ENCODE measurements at regions not wholly inside any gene's neighbourhood (a gene's known extent, or its start where the extent isn't known, plus 50 kb on each side); places are given as distances from the start of the nearest gene placed in this dataset.

- Histone ChIP-seq H3K4me2 (ENCODE audit: extremely low read depth, insufficient read depth, low read length) (no peak overlapping the region), H4K20me1 (ENCODE audit: control insufficient read depth, extremely low read depth, insufficient read depth, low read length) (no peaks in the 10 kb centered on the region), H3K27ac (ENCODE audit: insufficient read depth, low read length) (no peak overlapping the region), H3K36me3 (ENCODE audit: control insufficient read depth, insufficient read depth, low read length) (no peaks in the 10 kb centered on the region), H3K9me3 (ENCODE audit: control insufficient read depth, insufficient read depth, low read depth, low read length) (no peaks in the 10 kb centered on the region), H3K79me2 (ENCODE audit: control insufficient read depth, insufficient read depth, low read length) (no peaks in the 10 kb centered on the region), H3K9ac (ENCODE audit: insufficient read depth, low read length) (no peak overlapping the region), H3K4me3 (replicated peaks in 1 of 4; ENCODE audit: control extremely low read depth in 1 of 4, insufficient read depth in 1 of 4, low read depth in 3 of 4, low read length in 4 of 4) (no peak overlapping the region), H2AFZ (ENCODE audit: low read length) (no peak overlapping the region), H3K4me1 (ENCODE audit: control insufficient read depth, extremely low read depth, insufficient read depth, low read length) (peaks cover 4% of the 10 kb centered on the region), H3K27me3 (ENCODE audit: control insufficient read depth, insufficient read depth, low read length) (no peaks in the 10 kb centered on the region)
- TF ChIP-seq EZH2 (IDR thresholded peaks at IDR 0.05; ENCODE audit: low read length, missing control alignments) (no peak), CTCF (conservative IDR thresholded peaks at IDR 0.05 in 1 of 2, IDR thresholded peaks at IDR 0.05 in 1 of 2; ENCODE audit: low read depth in 1 of 2, low read length in 2 of 2) (no peak)
- peak; percentile 15 to 62 for DNase-seq (ENCODE audit: low read depth in 2 of 2)
Measured at GRCh38 chr3:99119385-99119784, 217.9 kb upstream of the DCBLD2 start.

- Histone ChIP-seq H3K27me3 (ENCODE audit: control insufficient read depth, insufficient read depth, low read length) (no peaks in the 10 kb centered on the region), H2AFZ (ENCODE audit: low read length) (no peak overlapping the region), H3K27ac (ENCODE audit: insufficient read depth, low read length) (no peak overlapping the region), H3K36me3 (ENCODE audit: control insufficient read depth, insufficient read depth, low read length) (no peaks in the 10 kb centered on the region), H3K4me3 (replicated peaks in 1 of 4; ENCODE audit: control extremely low read depth in 1 of 4, insufficient read depth in 1 of 4, low read depth in 3 of 4, low read length in 4 of 4) (no peak overlapping the region), H3K4me2 (ENCODE audit: extremely low read depth, insufficient read depth, low read length) (no peak overlapping the region), H3K9me3 (ENCODE audit: control insufficient read depth, insufficient read depth, low read depth, low read length) (no peaks in the 10 kb centered on the region), H3K4me1 (ENCODE audit: control insufficient read depth, extremely low read depth, insufficient read depth, low read length) (peaks cover 4% of the 10 kb centered on the region), H3K79me2 (ENCODE audit: control insufficient read depth, insufficient read depth, low read length) (no peaks in the 10 kb centered on the region), H4K20me1 (ENCODE audit: control insufficient read depth, extremely low read depth, insufficient read depth, low read length) (no peaks in the 10 kb centered on the region), H3K9ac (ENCODE audit: insufficient read depth, low read length) (no peak overlapping the region)
- DNase-seq (ENCODE audit: low read depth in 2 of 2), result peak in 1 of 2 donors; percentile 83
- TF ChIP-seq EZH2 (IDR thresholded peaks at IDR 0.05; ENCODE audit: low read length, missing control alignments) (no peak), CTCF (conservative IDR thresholded peaks at IDR 0.05 in 1 of 2, IDR thresholded peaks at IDR 0.05 in 1 of 2; ENCODE audit: low read depth in 1 of 2, low read length in 2 of 2) (no peak)
Measured at GRCh38 chr3:99118381-99118780, 216.9 kb upstream of the DCBLD2 start.

GRCh38 chr3:99114565-99115291 lies 213.2 kb upstream of the DCBLD2 start:
- peak; percentile 70 to 93 for TF ChIP-seq CTCF (conservative IDR thresholded peaks at IDR 0.05 in 1 of 2, IDR thresholded peaks at IDR 0.05 in 1 of 2; ENCODE audit: low read depth in 1 of 2, low read length in 2 of 2)
- no peak for TF ChIP-seq EZH2 (IDR thresholded peaks at IDR 0.05; ENCODE audit: low read length, missing control alignments)
- Histone ChIP-seq H4K20me1 (ENCODE audit: control insufficient read depth, extremely low read depth, insufficient read depth, low read length) (no peaks in the 10 kb centered on the region), H3K27ac (ENCODE audit: insufficient read depth, low read length) (no peak overlapping the region), H3K4me1 (ENCODE audit: control insufficient read depth, extremely low read depth, insufficient read depth, low read length) (peaks cover 4% of the 10 kb centered on the region), H3K9me3 (ENCODE audit: control insufficient read depth, insufficient read depth, low read depth, low read length) (no peaks in the 10 kb centered on the region), H3K36me3 (ENCODE audit: control insufficient read depth, insufficient read depth, low read length) (no peaks in the 10 kb centered on the region), H3K9ac (ENCODE audit: insufficient read depth, low read length) (no peak overlapping the region), H2AFZ (ENCODE audit: low read length) (no peak overlapping the region), H3K4me3 (replicated peaks in 1 of 4; ENCODE audit: control extremely low read depth in 1 of 4, insufficient read depth in 1 of 4, low read depth in 3 of 4, low read length in 4 of 4) (no peak overlapping the region), H3K27me3 (ENCODE audit: control insufficient read depth, insufficient read depth, low read length) (no peaks in the 10 kb centered on the region), H3K79me2 (ENCODE audit: control insufficient read depth, insufficient read depth, low read length) (no peaks in the 10 kb centered on the region), H3K4me2 (ENCODE audit: extremely low read depth, insufficient read depth, low read length) (no peak overlapping the region)
- DNase-seq (ENCODE audit: low read depth in 2 of 2), result peak; percentile 49 to 68
